ENCODE measurements at regions not wholly inside any gene's neighbourhood (a gene's known extent, or its start where the extent isn't known, plus 50 kb on each side); places are given as distances from the start of the nearest gene placed in this dataset.
A peak's percentile ranks its signal among the peaks of the same experiment; 100 is the strongest.

- no peak for DNase-seq
Observed at GRCh38 chr2:56713161-56713676, 529.4 kb downstream of the CCDC85A start.

- DNase-seq, result no peak
Observed at GRCh38 chr2:56713978-56714377, 530.2 kb downstream of the CCDC85A start.

- no peak for DNase-seq
Observed at GRCh38 chr2:56714400-56714799, 530.6 kb downstream of the CCDC85A start.

GRCh38 chr2:56715683-56716082, 531.9 kb downstream of the CCDC85A start:
- DNase-seq, result no peak

- DNase-seq, result no peak
Observed at GRCh38 chr2:56718413-56718812, 534.6 kb downstream of the CCDC85A start.

GRCh38 chr2:56729212-56729611, 545.4 kb downstream of the CCDC85A start:
- DNase-seq, result no peak

- DNase-seq, result no peak
Observed at GRCh38 chr2:56732946-56733345, 549.2 kb downstream of the CCDC85A start.

GRCh38 chr2:56739413-56739812, 555.6 kb downstream of the CCDC85A start:
- no peak for DNase-seq

- DNase-seq, result peak; percentile 25
Observed at GRCh38 chr2:56741601-56742102, 557.9 kb downstream of the CCDC85A start.

- DNase-seq, result no peak
Observed at GRCh38 chr2:56743807-56744206, 560.0 kb downstream of the CCDC85A start.

GRCh38 chr2:56749152-56749752, 565.5 kb downstream of the CCDC85A start:
- DNase-seq, result no peak

- no peak for DNase-seq
Observed at GRCh38 chr2:56753182-56753581, 569.4 kb downstream of the CCDC85A start.

- DNase-seq, result no peak
Observed at GRCh38 chr2:56754066-56754615, 570.4 kb downstream of the CCDC85A start.

- no peak for DNase-seq
Observed at GRCh38 chr2:56754627-56755026, 570.8 kb downstream of the CCDC85A start.

- DNase-seq, result no peak
Observed at GRCh38 chr2:56757884-56758545, 574.2 kb downstream of the CCDC85A start.

GRCh38 chr2:56763683-56764082, 579.9 kb downstream of the CCDC85A start:
- no peak for DNase-seq

- no peak for DNase-seq
Observed at GRCh38 chr2:56768973-56769372, 585.2 kb downstream of the CCDC85A start.

GRCh38 chr2:56770490-56770889, 586.7 kb downstream of the CCDC85A start:
- no peak for DNase-seq

GRCh38 chr2:56784046-56784445, 600.3 kb downstream of the CCDC85A start:
- no peak for DNase-seq

- no peak for DNase-seq
Observed at GRCh38 chr2:56801214-56801613, 617.4 kb downstream of the CCDC85A start.

GRCh38 chr2:56801770-56802169, 618.0 kb downstream of the CCDC85A start:
- no peak for DNase-seq

GRCh38 chr2:56803596-56803995, 619.8 kb downstream of the CCDC85A start:
- DNase-seq, result no peak

GRCh38 chr2:56806924-56807323, 623.1 kb downstream of the CCDC85A start:
- no peak for DNase-seq

- no peak for DNase-seq
Observed at GRCh38 chr2:56807861-56808260, 624.1 kb downstream of the CCDC85A start.

Data from left hindlimb (tissue), 1 donor.